ENCODE measurements at regions not wholly inside any gene's neighbourhood (a gene's known extent, or its start where the extent isn't known, plus 50 kb on each side); places are given as distances from the start of the nearest gene placed in this dataset.
"Not testable (repeated sequence)": the region's sequence is repeated elsewhere in the genome, so short reads cannot be mapped to it uniquely, and the experiment has no call there.

- DNase-seq (ENCODE audit: low spot score): no peak
Observed at GRCh38 chr20:19114410-19114809, 98.0 kb upstream of the SLC24A3 start.

GRCh38 chr20:19115581-19115980, 96.9 kb upstream of the SLC24A3 start:
- no peak for DNase-seq (ENCODE audit: low spot score)

- no peak for DNase-seq (ENCODE audit: low spot score)
Observed at GRCh38 chr20:19120011-19120410, 92.4 kb upstream of the SLC24A3 start.

GRCh38 chr20:19120569-19120968, 91.9 kb upstream of the SLC24A3 start:
- no peak for DNase-seq (ENCODE audit: low spot score)

GRCh38 chr20:19121463-19121862, 91.0 kb upstream of the SLC24A3 start:
- DNase-seq (ENCODE audit: low spot score): no peak

GRCh38 chr20:19121916-19122315, 90.5 kb upstream of the SLC24A3 start:
- DNase-seq (ENCODE audit: low spot score): no peak

GRCh38 chr20:19122395-19122794, 90.0 kb upstream of the SLC24A3 start:
- no peak for DNase-seq (ENCODE audit: low spot score)

- DNase-seq (ENCODE audit: low spot score): no peak
Observed at GRCh38 chr20:19125508-19125907, 86.9 kb upstream of the SLC24A3 start.

- DNase-seq (ENCODE audit: low spot score): no peak
Observed at GRCh38 chr20:19129306-19129705, 83.1 kb upstream of the SLC24A3 start.

- no peak for DNase-seq (ENCODE audit: low spot score)
Observed at GRCh38 chr20:19129976-19130612, 82.3 kb upstream of the SLC24A3 start.

GRCh38 chr20:19130613-19130984, 81.8 kb upstream of the SLC24A3 start:
- no peak for DNase-seq (ENCODE audit: low spot score)

- no peak for DNase-seq (ENCODE audit: low spot score)
Observed at GRCh38 chr20:19137641-19138040, 74.8 kb upstream of the SLC24A3 start.

- no peak for DNase-seq (ENCODE audit: low spot score)
Observed at GRCh38 chr20:19138758-19139157, 73.7 kb upstream of the SLC24A3 start.

GRCh38 chr20:19139584-19139983, 72.9 kb upstream of the SLC24A3 start:
- not testable (repeated sequence) for DNase-seq (ENCODE audit: low spot score)

GRCh38 chr20:19141998-19142397, 70.4 kb upstream of the SLC24A3 start:
- no peak for DNase-seq (ENCODE audit: low spot score)

- DNase-seq (ENCODE audit: low spot score): no peak
Observed at GRCh38 chr20:19143890-19144289, 68.6 kb upstream of the SLC24A3 start.

- no peak for DNase-seq (ENCODE audit: low spot score)
Observed at GRCh38 chr20:19161336-19161735, 51.1 kb upstream of the SLC24A3 start.
